ENCODE measurements at regions not wholly inside any gene's neighbourhood (a gene's known extent, or its start where the extent isn't known, plus 50 kb on each side); places are given as distances from the start of the nearest gene placed in this dataset.

GRCh38 chr7:24216576-24217125 is 67.3 kb upstream of the NPY start:
- intact Hi-C loops (cut with DNase I; ENCODE audit: low total_unique reads), result no loop called here
- H3K4me3 ChIP-seq (ENCODE audit: low read depth, poor library complexity, severe bottlenecking), result no peak overlapping the region
- DNase-seq (ENCODE audit: low spot score in 2 of 2), result no peak
- TF ChIP-seq POLR2A (IDR thresholded peaks at IDR 0.05) (no peak), CTCF (IDR thresholded peaks at IDR 0.05) (no peak)
- 89% methylated on average over 2 of the region's 2 CpGs for WGBS, 2 donors

- WGBS, 2 donors, result 37 to 56% methylated on average over 2 of the region's 2 CpGs
- intact Hi-C loops (cut with DNase I; ENCODE audit: low total_unique reads), result no loop called here
- H3K4me3 ChIP-seq (ENCODE audit: low read depth, poor library complexity, severe bottlenecking), result no peak overlapping the region
- no peak for DNase-seq (ENCODE audit: low spot score in 2 of 2)
- TF ChIP-seq POLR2A (IDR thresholded peaks at IDR 0.05) (no peak), CTCF (IDR thresholded peaks at IDR 0.05) (no peak)
These were observed 62.5 kb upstream of the NPY start for GRCh38 chr7:24221500-24221899.

GRCh38 chr7:24227068-24227467 is 56.9 kb upstream of the NPY start:
- WGBS, 2 donors, result 55 to 65% methylated on average over 3 of the region's 3 CpGs
- no peak overlapping the region for H3K4me3 ChIP-seq (ENCODE audit: low read depth, poor library complexity, severe bottlenecking)
- TF ChIP-seq POLR2A (IDR thresholded peaks at IDR 0.05) (no peak), CTCF (IDR thresholded peaks at IDR 0.05) (no peak)
- no peak for DNase-seq (ENCODE audit: low spot score in 2 of 2)
- intact Hi-C loops (cut with DNase I; ENCODE audit: low total_unique reads), result no loop called here

GRCh38 chr7:24227603-24228359 is 56.2 kb upstream of the NPY start:
- intact Hi-C loops (cut with DNase I; ENCODE audit: low total_unique reads), result no loop called here

GRCh38 chr7:24229481-24230226 is 54.3 kb upstream of the NPY start:
- WGBS, 2 donors, result 63 to 66% methylated on average over 9 of the region's 9 CpGs
- no peak for TF ChIP-seq CTCF (IDR thresholded peaks at IDR 0.05)
- TF ChIP-seq POLR2A (IDR thresholded peaks at IDR 0.05), result no peak
- no peak overlapping the region for H3K4me3 ChIP-seq (ENCODE audit: low read depth, poor library complexity, severe bottlenecking)
- intact Hi-C loops (cut with DNase I; ENCODE audit: low total_unique reads), result no loop called here
- DNase-seq (ENCODE audit: low spot score in 2 of 2), result no peak

More at GRCh38 chr7:24227603-24228359, 56.2 kb upstream of the NPY start:
- no peak overlapping the region for H3K4me3 ChIP-seq (ENCODE audit: low read depth, poor library complexity, severe bottlenecking)
- 65 to 78% methylated on average over 7 to 8 of the region's 8 CpGs for WGBS, 2 donors
- TF ChIP-seq POLR2A (IDR thresholded peaks at IDR 0.05) (no peak), CTCF (IDR thresholded peaks at IDR 0.05) (no peak)
- DNase-seq (ENCODE audit: low spot score in 2 of 2), result no peak

All from lower leg skin (tissue), 4 donors.